ENCODE measurements at regions not wholly inside any gene's neighbourhood (a gene's known extent, or its start where the extent isn't known, plus 50 kb on each side); places are given as distances from the start of the nearest gene placed in this dataset.
"Not testable (repeated sequence)": the region's sequence is repeated elsewhere in the genome, so short reads cannot be mapped to it uniquely, and the experiment has no call there.

GRCh38 chr9:109976303-109976702 lies 196.3 kb downstream of the PALM2AKAP2 start:
- no peak for DNase-seq (ENCODE audit: low read depth in 3 of 3)

GRCh38 chr9:109977521-109977920 lies 197.5 kb downstream of the PALM2AKAP2 start:
- DNase-seq (ENCODE audit: low read depth in 3 of 3), result peak in 1 of 3 donors; percentile 28

DNA sequence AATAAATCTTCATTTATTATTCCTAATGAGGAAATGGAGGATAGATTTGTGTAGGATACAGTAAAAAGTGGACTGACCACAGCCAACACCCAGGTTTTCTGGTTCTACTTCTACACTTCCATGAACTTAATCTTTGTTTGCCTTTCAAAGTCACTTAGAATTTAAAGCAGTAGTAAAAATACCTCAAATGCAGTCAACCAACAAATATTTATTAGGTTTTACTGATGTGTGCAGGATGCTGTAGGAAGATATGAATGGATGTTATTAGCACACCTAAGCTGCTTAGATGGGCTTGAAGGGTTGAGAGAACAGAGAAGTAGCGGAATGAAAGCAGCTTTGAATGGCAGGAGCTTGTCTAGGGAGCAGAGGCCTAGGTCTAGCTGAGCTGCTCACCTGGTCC lies 201.1 kb downstream of the PALM2AKAP2 start:
- DNase-seq (ENCODE audit: low read depth in 3 of 3), result no peak

DNA sequence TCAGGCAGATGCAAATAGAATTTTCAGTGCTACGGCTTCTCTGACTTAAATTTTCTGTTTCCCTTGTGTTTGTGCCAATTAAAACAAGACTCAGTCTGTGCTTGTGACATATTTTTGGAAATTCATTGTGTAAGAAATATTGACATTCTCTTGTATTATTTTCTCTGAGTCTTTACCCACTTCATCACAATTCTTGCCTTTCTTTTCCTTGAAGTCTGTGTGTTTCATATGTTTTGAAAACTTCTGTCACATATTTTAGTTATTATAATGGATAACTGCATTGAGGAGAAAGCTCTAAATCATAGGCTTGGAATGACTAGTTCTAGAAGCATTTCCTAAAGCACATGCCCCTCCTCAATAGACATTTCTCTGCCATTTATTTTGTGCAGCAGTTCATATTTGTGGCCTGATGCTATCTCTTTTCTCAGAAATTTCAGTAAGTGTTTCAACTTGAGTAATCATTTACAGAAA lies 206.6 kb downstream of the PALM2AKAP2 start:
- no peak for DNase-seq (ENCODE audit: low read depth in 3 of 3)

DNA sequence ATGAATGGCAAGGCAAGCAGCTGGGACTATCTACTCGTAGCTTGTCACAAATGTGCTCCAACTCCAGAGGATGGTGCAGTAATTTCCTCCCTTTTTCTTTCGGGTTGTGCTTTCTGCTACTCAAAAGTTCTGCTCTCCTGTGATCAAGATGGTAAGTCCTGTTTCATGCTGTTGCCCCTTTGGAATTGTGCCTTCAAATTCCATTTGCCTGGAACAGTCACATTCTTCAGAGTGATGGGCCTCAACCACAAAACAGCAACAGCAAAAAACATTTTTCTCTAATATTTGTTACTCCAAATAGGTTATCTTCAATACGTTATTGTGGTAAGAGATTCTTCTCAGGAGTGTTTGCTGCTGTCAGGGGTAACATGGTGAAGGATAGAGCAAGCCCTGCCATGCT lies 209.3 kb downstream of the PALM2AKAP2 start:
- no peak for DNase-seq (ENCODE audit: low read depth in 3 of 3)

GRCh38 chr9:109990541-109990940 lies 210.5 kb downstream of the PALM2AKAP2 start:
- DNase-seq (ENCODE audit: low read depth in 3 of 3), result no peak

GRCh38 chr9:109992293-109992692 lies 212.3 kb downstream of the PALM2AKAP2 start:
- DNase-seq (ENCODE audit: low read depth in 3 of 3), result no peak

DNA sequence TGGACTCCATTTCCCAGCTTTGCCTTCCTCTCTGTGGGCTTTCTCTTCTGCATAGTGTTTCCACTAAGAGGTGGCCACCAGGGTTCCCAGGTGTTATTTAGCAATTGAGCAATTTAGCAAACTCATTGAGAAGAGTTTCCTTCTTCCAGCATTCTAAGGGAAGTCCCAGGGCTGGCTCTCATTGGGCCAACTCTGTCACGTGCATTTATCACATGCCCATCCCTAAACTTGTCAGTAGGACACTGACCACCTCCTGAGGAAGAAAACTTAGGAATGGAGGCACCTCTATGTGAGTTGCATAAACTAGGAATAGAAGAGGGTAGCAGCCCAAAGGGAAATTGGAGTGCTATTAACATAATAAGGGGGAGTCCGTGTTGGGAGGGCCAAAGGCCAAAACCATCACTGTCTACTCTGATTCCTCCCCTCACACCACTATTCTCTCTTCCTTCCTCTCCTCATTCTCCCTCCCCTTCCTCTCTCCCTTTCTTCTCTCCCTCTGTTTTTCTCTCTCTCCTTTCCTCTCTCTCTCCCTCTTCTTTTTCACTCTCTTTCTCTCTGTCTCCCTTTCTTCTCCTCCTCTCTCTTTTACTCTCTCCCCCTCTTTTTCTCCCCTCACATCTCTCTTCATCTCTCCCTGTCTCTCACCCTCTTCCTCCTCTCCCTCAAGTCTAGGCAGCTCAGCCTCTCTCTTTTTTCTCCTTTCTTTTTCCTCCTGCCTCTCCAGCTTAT lies 213.4 kb downstream of the PALM2AKAP2 start:
- no peak for DNase-seq (ENCODE audit: low read depth in 3 of 3)

DNA sequence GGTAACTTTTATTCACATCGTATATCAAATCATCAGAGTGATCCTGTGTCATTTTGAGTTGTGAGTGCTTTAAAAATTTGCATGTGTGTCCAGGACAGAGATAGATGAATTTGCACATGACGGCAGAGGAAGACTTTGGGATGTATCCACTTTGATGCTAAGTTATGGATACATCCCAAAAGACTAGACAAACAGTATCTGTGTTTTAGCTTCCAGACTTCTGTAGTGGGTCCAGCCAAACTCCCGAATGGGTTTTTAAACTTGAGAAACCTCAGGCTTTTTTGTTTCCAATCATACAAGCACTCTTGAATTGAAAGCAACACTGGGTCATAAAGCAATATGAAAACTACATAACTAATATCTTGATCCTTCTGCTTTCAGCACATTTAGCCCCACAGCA lies 213.8 kb downstream of the C9orf152 start:
- no peak for DNase-seq (ENCODE audit: low read depth in 3 of 3)

- no peak for DNase-seq (ENCODE audit: low read depth in 3 of 3)
Measured at GRCh38 chr9:109996936-109997580, 210.9 kb downstream of the C9orf152 start.

DNA sequence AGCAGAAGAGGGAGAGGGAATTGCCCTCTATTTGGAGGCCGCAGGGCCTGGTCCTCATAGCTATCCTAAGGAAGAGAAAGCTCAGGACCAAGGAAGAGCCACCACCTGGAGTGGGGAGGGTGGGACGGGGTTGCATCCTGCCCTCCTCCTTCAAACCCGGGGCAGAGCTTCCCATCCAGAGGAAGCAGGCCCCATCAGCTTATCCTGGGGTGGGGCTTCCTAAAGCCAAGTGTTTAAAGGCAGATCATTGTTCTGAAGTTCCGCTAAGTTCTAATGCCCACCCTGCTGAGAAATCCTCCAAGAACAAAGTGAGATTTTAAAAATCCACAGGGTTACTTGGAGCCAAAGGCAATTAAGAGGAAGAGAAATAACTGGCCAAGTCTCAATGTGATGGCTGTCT lies 210.3 kb downstream of the C9orf152 start:
- no peak for DNase-seq (ENCODE audit: low read depth in 3 of 3)

- DNase-seq (ENCODE audit: low read depth in 3 of 3), result not testable (repeated sequence)
Measured at GRCh38 chr9:110005521-110005920, 202.4 kb downstream of the C9orf152 start.

GRCh38 chr9:110006657-110007056 lies 201.3 kb downstream of the C9orf152 start:
- DNase-seq (ENCODE audit: low read depth in 3 of 3), result no peak

- no peak for DNase-seq (ENCODE audit: low read depth in 3 of 3)
Measured at GRCh38 chr9:110007477-110008270, 200.3 kb downstream of the C9orf152 start.

DNA sequence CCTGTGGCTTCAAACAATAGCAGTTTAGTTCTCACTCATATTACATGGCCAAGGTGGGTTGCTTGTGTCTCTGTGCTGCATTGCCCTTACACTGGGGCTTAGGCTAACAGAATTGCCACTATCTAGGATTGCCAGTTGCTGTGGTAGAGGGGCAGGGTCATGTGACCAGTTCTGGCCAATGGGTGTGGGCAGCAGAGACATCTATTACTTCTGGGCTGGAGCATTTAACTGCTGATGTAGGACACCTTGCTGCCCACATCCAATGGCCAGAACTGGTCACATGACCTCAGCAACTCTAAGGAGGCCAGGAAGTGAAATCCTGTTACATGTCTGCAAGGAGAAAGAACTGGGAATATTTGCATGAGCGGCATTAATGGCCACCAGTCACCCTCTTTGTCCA lies 199.3 kb downstream of the C9orf152 start:
- no peak for DNase-seq (ENCODE audit: low read depth in 3 of 3)

DNA sequence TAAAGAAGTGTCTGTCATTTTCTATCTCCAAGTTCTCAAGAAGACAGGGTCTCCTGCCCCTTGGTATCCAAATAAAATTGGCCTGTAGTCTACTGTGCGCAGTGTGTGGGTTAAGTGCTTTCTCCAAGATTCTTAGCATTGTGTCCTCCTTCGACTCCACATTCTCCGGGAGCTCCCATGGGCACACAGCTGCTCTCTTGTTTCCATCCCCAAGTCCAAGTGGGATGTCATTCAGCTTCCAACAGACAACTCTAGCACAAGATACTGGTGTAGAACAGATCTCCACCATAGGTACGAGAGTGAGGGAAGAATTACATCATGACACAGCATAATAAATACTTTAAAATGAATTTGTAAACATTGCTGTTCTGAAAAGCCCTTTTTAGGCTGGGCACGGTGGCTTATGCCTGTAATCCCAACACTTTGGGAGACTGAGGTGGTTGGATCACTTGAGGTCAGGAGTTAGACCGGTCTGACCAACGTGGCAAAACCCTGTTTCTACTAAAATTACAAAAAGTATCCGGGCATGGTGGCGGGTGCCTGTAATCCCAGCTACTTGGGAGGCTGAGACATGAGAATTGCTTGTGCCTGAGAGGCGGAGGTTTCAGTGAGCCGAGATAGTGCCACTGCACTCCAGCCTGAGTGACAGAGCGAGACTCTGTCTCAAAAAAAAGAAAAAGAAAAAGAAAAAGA lies 196.2 kb downstream of the C9orf152 start:
- no peak for DNase-seq (ENCODE audit: low read depth in 3 of 3)

- no peak for DNase-seq (ENCODE audit: low read depth in 3 of 3)
Measured at GRCh38 chr9:110013064-110013463, 194.9 kb downstream of the C9orf152 start.

DNA sequence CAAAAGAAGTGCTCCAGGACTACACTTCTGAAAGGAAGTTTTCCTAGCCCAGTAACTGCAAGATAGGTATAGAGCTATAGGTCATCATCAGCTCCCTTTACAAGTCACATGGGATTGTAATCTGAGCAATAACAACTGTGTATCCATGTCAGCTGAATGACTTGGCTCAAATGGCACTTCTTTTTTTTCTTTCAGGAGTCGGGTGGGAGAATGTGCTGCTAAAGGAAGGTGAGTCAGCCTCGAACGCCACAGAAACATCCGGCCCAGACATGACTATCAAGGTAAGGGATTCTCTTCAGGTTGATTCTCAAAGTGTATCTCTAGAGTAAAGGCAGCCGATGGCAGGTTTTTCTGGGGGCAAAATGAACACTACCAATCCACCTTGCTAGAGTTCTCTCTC lies 192.2 kb downstream of the C9orf152 start:
- no peak for DNase-seq (ENCODE audit: low read depth in 3 of 3)

- DNase-seq (ENCODE audit: low read depth in 3 of 3), result no peak
Measured at GRCh38 chr9:110016340-110016739, 191.6 kb downstream of the C9orf152 start.

GRCh38 chr9:110020216-110020615 lies 187.7 kb downstream of the C9orf152 start:
- not testable (repeated sequence) for DNase-seq (ENCODE audit: low read depth in 3 of 3)

GRCh38 chr9:110021891-110022290 lies 186.1 kb downstream of the C9orf152 start:
- no peak for DNase-seq (ENCODE audit: low read depth in 3 of 3)

DNA sequence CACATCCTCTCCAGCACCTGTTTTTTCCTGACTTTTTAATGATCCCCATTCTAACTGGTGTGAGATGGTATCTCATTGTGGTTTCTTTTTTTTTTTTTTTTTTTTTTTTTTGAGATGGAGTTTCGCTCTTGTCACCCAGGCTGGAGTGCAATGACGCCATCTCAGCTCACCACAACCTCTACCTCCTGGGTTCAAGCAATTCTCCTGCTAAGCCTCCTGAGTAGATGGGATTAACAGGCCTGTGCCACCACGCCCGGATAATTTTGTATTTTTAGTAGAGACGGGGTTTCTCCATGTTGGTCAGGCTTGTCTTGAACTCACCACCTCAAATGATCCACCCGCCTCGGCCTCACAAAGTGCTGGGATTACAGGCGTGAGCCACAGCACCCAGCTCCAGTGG lies 184.7 kb downstream of the C9orf152 start:
- not testable (repeated sequence) for DNase-seq (ENCODE audit: low read depth in 3 of 3)
